ENCODE measurements at regions not wholly inside any gene's neighbourhood (a gene's known extent, or its start where the extent isn't known, plus 50 kb on each side); places are given as distances from the start of the nearest gene placed in this dataset.

GRCh38 chr12:115659422-115659821, 618.1 kb downstream of the MED13L start:
- H3K27ac ChIP-seq (ENCODE audit: low read depth in 1 of 2, low read length in 2 of 2) = no peak overlapping the region
- no peaks in the 10 kb centered on the region for H3K9me3 ChIP-seq (replicated peaks in 1 of 2; ENCODE audit: control insufficient read depth in 1 of 2, insufficient read depth in 1 of 2, low read length in 2 of 2)
- Mint-ChIP-seq H3K27ac (no peak overlapping the region), H3K4me1 (no peaks in the 10 kb centered on the region), H3K9me3 (peaks cover 0 to 4% (median 0%) of the 10 kb centered on the region in 7 donors), H3K4me3 (no peak overlapping the region), H3K27me3 (ENCODE audit: low read depth in 3 of 3) (peaks cover 5 to 6% (median 6%) of the 10 kb centered on the region in 3 donors), H3K36me3 (no peaks in the 10 kb centered on the region)
- intact Hi-C loops (cut with micrococcal nuclease) = no loop called here
- no peaks in the 10 kb centered on the region for H4K20me1 ChIP-seq (ENCODE audit: insufficient read depth, low read length)
- H3K27me3 ChIP-seq (ENCODE audit: control insufficient read depth in 2 of 2, insufficient read depth in 2 of 2, low read length in 2 of 2) = peaks cover 0 to 4% of the 10 kb centered on the region in 2 donors
- DNase-seq = no peak
- no peak for TF ChIP-seq CTCF (IDR thresholded peaks at IDR 0.05)
- no peak overlapping the region for H3K4me2 ChIP-seq (replicated peaks; ENCODE audit: extremely low read depth, low read length, poor library complexity, severe bottlenecking)
- no peak overlapping the region for H2AFZ ChIP-seq (ENCODE audit: insufficient read depth, low read depth, low read length, poor library complexity, severe bottlenecking)
- H3K9ac ChIP-seq (ENCODE audit: insufficient read depth, low read length, poor library complexity, severe bottlenecking) = no peak overlapping the region
- WGBS (ENCODE audit: insufficient coverage) = 57% methylated on average over 4 of the region's 4 CpGs
- H3K36me3 ChIP-seq (replicated peaks in 1 of 2; ENCODE audit: control insufficient read depth in 1 of 2, insufficient read depth in 2 of 2, low read length in 2 of 2) = no peaks in the 10 kb centered on the region
- H3K79me2 ChIP-seq (ENCODE audit: insufficient read depth, low read length) = no peaks in the 10 kb centered on the region
- no peaks in the 10 kb centered on the region for H3K4me1 ChIP-seq (ENCODE audit: control insufficient read depth in 1 of 2, insufficient read depth in 2 of 2, low read length in 2 of 2)
- H3K4me3 ChIP-seq (replicated peaks in 1 of 3; ENCODE audit: low read depth in 2 of 3, low read length in 3 of 3) = no peak overlapping the region

DNA sequence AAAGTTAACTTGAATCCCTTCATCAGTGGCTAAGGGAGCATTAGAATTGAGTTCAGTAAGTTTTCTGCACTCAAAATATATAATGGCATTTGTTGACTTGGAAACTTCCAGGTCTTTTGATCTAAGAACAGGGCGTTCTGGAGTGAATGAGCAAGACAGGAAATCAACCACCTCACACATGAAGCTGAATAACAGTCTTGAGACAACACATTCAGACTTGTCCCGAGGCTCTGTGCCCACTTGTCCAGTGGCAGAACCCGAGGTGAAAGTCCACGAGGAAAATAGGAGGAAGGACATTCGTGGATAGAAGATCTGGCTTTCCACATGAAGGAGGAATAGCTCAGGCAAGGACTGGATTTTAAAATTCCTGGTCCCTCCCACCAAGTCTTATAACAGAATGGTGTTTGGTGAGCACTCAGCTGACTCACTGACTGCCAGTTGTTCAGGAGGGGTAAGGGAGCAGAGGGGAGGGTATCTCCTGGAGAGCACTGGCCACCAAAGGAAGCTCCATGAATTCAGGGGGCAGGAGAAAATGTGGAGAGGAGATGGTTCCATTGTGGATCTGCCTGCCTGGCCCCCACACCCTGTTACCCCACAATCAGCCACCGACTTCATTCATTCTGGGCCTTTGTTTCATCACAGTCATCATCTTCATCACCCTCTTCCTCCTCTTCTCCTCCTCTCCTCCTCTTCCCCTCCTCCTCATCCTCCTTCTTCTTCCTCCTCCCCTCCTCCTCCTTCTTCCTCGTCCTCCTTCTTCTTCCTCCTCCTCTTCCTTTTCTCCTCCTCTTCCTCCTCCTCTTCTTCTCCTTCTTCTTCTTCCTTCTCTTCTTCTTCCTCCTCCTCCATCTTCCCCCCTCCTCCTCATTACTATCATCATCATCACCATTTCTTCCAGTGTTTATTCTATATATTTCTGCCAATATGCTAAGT, 620.1 kb downstream of the MED13L start:
- Histone ChIP-seq H3K27ac (ENCODE audit: low read depth in 1 of 2, low read length in 2 of 2) (no peak overlapping the region), H3K9ac (ENCODE audit: insufficient read depth, low read length, poor library complexity, severe bottlenecking) (no peak overlapping the region), H2AFZ (ENCODE audit: insufficient read depth, low read depth, low read length, poor library complexity, severe bottlenecking) (no peak overlapping the region), H3K4me1 (ENCODE audit: control insufficient read depth in 1 of 2, insufficient read depth in 2 of 2, low read length in 2 of 2) (no peaks in the 10 kb centered on the region), H3K9me3 (replicated peaks in 1 of 2; ENCODE audit: control insufficient read depth in 1 of 2, insufficient read depth in 1 of 2, low read length in 2 of 2) (no peaks in the 10 kb centered on the region), H4K20me1 (ENCODE audit: insufficient read depth, low read length) (no peaks in the 10 kb centered on the region), H3K27me3 (ENCODE audit: control insufficient read depth in 2 of 2, insufficient read depth in 2 of 2, low read length in 2 of 2) (peaks cover 0 to 4% of the 10 kb centered on the region in 2 donors), H3K4me2 (replicated peaks; ENCODE audit: extremely low read depth, low read length, poor library complexity, severe bottlenecking) (no peak overlapping the region), H3K4me3 (replicated peaks in 1 of 3; ENCODE audit: low read depth in 2 of 3, low read length in 3 of 3) (no peak overlapping the region), H3K36me3 (replicated peaks in 1 of 2; ENCODE audit: control insufficient read depth in 1 of 2, insufficient read depth in 2 of 2, low read length in 2 of 2) (no peaks in the 10 kb centered on the region), H3K79me2 (ENCODE audit: insufficient read depth, low read length) (no peaks in the 10 kb centered on the region)
- Mint-ChIP-seq H3K9me3 (peaks cover 0 to 2% (median 0%) of the 10 kb centered on the region in 7 donors), H3K4me1 (no peaks in the 10 kb centered on the region), H3K36me3 (no peaks in the 10 kb centered on the region), H3K4me3 (no peak overlapping the region), H3K27me3 (ENCODE audit: low read depth in 3 of 3) (peaks cover 2 to 6% (median 5%) of the 10 kb centered on the region in 3 donors), H3K27ac (no peak overlapping the region)
- TF ChIP-seq CTCF (IDR thresholded peaks at IDR 0.05) = no peak
- WGBS (ENCODE audit: insufficient coverage) = 100% methylated on average over 1 of the region's 7 CpGs
- intact Hi-C loops (cut with micrococcal nuclease) = no loop called here
- DNase-seq = no peak
